SK-N-SH (cell line): ENCODE measurements at regions not wholly inside any gene's neighbourhood (a gene's known extent, or its start where the extent isn't known, plus 50 kb on each side); places are given as distances from the start of the nearest gene placed in this dataset.
"Not testable (repeated sequence)": the region's sequence is repeated elsewhere in the genome, so short reads cannot be mapped to it uniquely, and the experiment has no call there.

Experiments
- CTCF ChIP-seq: fragments of 200-600 bp; sonication (generic); IDR thresholded peaks from 2 replicates; pipeline ENCODE4 v1.6.1; 2017; ENCODE audit warnings: antibody characterized with exemption, mild to moderate bottlenecking, moderate library complexity
- EP300 ChIP-seq, 2 experiments: IDR thresholded peaks; 2 replicates each; pipeline versions ENCODE4 v1.4.0 to v1.6.1; 2012; ENCODE audit warnings: borderline replicate concordance in 1 of 2, low read depth in 1 of 2, low read length in 1 of 2
- EZH2phosphoT487 ChIP-seq: fragments of 200-600 bp; sonication (generic); IDR thresholded peaks from 2 replicates; pipeline ENCODE4 v1.6.1; 2017; ENCODE audit warnings: low read depth, mixed run types, mild to moderate bottlenecking, antibody characterized with exemption, moderate library complexity, borderline replicate concordance
- FOSL2 ChIP-seq: IDR thresholded peaks from 2 replicates; pipeline ENCODE4 v1.4.0; 2012; ENCODE audit warnings: low read depth, mild to moderate bottlenecking, moderate library complexity, borderline replicate concordance
- JUND ChIP-seq: IDR thresholded peaks from 2 replicates; pipeline ENCODE4 v1.4.0; 2012
- POLR2AphosphoS5 ChIP-seq: IDR thresholded peaks from 2 replicates; pipeline ENCODE4 v1.6.1; 2012; ENCODE audit warnings: low read depth, low read length
- RCOR1 ChIP-seq: fragments of 150-350 bp; IDR thresholded peaks from 2 replicates; pipeline ENCODE4 v1.6.1; 2017; ENCODE audit warnings: antibody characterized with exemption, low read length
- TAF1 ChIP-seq: IDR thresholded peaks from 2 replicates; pipeline ENCODE4 v1.6.1; 2012; ENCODE audit warnings: low read depth, mild to moderate bottlenecking, low read length, moderate library complexity, borderline replicate concordance
- YY1 ChIP-seq: IDR thresholded peaks from 2 replicates; pipeline ENCODE4 v1.4.0; 2012; ENCODE audit warnings: low read depth, mild to moderate bottlenecking
- ZBTB33 ChIP-seq: IDR thresholded peaks from 2 replicates; pipeline ENCODE4 v1.4.0; 2012; ENCODE audit warnings: low read depth, borderline replicate concordance
- TF ChIP-seq, protein P1 (sequence below): IDR thresholded peaks from 2 replicates; pipeline ENCODE4 v1.4.0; 2012; ENCODE audit warnings: low read depth, borderline replicate concordance
- TF ChIP-seq, protein P2 (sequence below): IDR thresholded peaks from 2 replicates; pipeline ENCODE4 v1.6.1; 2012; ENCODE audit warnings: mild to moderate bottlenecking, low read depth, low read length, moderate library complexity
- TF ChIP-seq, protein P3 (sequence below): IDR thresholded peaks from 2 replicates; pipeline ENCODE4; 2012

- TF ChIP-seq CTCF; TAF1; FOSL2; EZH2phosphoT487; YY1; RCOR1; JUND; POLR2AphosphoS5; EP300 (IDR thresholded peaks at IDR 0.05; ENCODE audit: borderline replicate concordance in 1 of 2, low read depth in 1 of 2, low read length in 1 of 2); ZBTB33: not testable (repeated sequence)
- TF ChIP-seq, protein P1, sequence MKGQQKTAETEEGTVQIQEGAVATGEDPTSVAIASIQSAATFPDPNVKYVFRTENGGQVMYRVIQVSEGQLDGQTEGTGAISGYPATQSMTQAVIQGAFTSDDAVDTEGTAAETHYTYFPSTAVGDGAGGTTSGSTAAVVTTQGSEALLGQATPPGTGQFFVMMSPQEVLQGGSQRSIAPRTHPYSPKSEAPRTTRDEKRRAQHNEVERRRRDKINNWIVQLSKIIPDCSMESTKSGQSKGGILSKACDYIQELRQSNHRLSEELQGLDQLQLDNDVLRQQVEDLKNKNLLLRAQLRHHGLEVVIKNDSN: not testable (repeated sequence)
- TF ChIP-seq, protein P2, sequence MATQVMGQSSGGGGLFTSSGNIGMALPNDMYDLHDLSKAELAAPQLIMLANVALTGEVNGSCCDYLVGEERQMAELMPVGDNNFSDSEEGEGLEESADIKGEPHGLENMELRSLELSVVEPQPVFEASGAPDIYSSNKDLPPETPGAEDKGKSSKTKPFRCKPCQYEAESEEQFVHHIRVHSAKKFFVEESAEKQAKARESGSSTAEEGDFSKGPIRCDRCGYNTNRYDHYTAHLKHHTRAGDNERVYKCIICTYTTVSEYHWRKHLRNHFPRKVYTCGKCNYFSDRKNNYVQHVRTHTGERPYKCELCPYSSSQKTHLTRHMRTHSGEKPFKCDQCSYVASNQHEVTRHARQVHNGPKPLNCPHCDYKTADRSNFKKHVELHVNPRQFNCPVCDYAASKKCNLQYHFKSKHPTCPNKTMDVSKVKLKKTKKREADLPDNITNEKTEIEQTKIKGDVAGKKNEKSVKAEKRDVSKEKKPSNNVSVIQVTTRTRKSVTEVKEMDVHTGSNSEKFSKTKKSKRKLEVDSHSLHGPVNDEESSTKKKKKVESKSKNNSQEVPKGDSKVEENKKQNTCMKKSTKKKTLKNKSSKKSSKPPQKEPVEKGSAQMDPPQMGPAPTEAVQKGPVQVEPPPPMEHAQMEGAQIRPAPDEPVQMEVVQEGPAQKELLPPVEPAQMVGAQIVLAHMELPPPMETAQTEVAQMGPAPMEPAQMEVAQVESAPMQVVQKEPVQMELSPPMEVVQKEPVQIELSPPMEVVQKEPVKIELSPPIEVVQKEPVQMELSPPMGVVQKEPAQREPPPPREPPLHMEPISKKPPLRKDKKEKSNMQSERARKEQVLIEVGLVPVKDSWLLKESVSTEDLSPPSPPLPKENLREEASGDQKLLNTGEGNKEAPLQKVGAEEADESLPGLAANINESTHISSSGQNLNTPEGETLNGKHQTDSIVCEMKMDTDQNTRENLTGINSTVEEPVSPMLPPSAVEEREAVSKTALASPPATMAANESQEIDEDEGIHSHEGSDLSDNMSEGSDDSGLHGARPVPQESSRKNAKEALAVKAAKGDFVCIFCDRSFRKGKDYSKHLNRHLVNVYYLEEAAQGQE: not testable (repeated sequence)
- TF ChIP-seq, protein P3, sequence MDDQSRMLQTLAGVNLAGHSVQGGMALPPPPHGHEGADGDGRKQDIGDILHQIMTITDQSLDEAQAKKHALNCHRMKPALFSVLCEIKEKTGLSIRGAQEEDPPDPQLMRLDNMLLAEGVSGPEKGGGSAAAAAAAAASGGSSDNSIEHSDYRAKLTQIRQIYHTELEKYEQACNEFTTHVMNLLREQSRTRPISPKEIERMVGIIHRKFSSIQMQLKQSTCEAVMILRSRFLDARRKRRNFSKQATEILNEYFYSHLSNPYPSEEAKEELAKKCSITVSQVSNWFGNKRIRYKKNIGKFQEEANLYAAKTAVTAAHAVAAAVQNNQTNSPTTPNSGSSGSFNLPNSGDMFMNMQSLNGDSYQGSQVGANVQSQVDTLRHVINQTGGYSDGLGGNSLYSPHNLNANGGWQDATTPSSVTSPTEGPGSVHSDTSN: not testable (repeated sequence)
These were observed 98.1 kb downstream of the RTP4 start for GRCh38 chr3:187466306-187466705.
